Ecto neural progenitor cell (in vitro differentiated cells): ENCODE measurements at regions not wholly inside any gene's neighbourhood (a gene's known extent, or its start where the extent isn't known, plus 50 kb on each side); places are given as distances from the start of the nearest gene placed in this dataset.
"Not testable (repeated sequence)": the region's sequence is repeated elsewhere in the genome, so short reads cannot be mapped to it uniquely, and the experiment has no call there.

ENCODE experiments used
- DNase-seq: peaks from one replicate; pipeline ENCODE4 v3.0.0-alpha.2; 2018; ENCODE audit warnings: low spot score

DNA sequence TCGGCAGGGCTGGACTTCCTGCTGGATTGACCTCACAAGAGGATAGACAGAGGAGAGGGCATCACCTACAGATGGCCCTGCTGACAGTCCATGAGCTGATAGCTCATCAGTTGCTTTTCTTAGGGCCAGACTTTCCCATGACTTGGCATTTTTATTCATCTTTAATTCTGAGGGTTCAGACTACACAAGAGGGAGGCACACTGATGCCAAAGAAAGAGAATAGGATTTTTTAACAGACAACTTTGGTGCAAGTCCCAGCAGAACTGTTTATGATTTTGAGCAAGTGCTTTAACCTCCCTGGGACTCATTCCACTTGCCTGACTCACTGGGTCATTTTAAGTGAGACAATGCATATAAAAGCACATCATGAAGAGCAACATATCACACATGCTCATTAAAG is 299.2 kb downstream of the INSIG2 start:
- DNase-seq: no peak

DNA sequence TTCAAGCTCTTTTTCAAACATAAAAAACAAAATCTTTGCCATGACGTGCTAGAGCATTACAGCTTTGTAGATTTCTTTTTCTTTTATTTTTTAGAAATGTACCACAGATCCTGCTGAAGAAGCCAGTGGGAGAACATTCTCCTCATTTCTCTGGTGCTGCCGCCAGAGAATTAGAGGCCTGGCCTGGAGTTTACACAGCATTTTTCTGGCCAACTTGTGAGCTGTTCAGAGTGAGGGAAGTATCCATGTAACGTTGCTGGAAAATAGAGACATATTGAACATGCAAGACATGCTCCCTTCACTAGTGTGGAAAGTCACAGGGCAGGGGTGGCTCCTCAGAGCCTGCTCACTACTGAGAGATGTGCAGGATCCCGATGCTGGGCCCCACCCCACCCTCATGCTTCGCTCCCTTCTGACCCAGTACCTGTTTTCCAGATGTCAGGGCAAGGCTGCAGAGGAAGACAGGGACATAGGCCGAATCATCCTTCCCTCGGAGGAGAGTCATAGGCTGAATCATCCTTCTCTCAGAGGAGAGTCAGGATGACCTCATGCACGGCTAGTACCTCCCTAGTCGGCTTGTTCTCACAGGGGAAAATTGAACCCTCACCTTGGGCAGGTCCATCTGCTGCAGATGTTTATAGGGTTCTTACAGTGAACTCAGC is 298.5 kb downstream of the INSIG2 start:
- no peak for DNase-seq

GRCh38 chr2:118380915-118381653 is 292.8 kb downstream of the INSIG2 start:
- DNase-seq: no peak

DNA sequence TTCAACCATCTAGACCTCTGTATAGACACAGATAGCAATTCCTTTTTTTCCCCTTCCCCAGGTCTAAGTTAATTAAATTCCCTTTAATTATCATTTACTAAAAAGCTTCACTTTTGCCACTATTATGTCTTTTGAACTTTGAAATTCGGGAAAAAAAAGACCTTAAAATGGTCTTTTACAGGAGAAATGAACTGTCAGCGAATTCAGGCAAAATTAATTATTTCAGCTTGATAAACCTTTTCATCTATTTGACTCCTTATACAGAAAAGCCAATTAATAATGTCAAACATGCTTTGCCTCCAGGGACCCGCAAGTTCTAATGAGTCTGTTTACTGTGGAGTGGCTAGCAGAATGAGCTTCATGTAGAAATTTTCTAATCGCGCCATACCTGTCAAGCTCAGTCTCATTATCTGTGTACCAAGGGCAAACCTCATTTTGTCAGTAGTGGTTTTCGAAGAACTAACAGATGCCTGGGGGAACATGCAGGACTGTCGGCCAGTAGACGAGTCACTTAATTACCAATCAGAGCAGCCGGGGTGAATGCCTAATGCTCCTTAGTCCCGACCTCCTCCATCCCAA is 287.7 kb downstream of the INSIG2 start:
- DNase-seq: no peak

GRCh38 chr2:118374974-118375755 is 286.9 kb downstream of the INSIG2 start:
- DNase-seq: no peak

GRCh38 chr2:118372886-118373830 is 284.9 kb downstream of the INSIG2 start:
- DNase-seq: peak; percentile 66

GRCh38 chr2:118371515-118371914 is 283.2 kb downstream of the INSIG2 start:
- DNase-seq: peak; percentile 72

DNA sequence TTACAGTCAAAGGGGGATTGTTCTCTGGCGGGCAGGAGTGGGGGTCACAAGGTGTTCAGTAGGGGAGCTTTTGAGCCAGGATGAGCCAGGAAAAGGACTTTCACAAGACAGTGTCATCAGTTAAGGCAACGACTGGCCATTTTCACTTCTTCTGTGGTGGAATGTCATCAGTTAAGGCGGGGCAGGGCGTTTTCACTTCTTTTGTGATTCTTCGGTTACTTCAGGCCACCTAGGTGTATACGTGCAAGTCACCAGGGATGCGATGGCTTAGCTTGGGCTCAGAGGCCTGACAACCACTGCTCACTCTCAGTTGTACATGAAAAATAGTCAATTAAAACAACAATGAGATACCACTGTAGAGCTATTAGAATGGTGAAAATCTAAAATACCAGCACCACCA is 281.2 kb downstream of the INSIG2 start:
- DNase-seq: not testable (repeated sequence)

GRCh38 chr2:118363604-118364003 is 275.3 kb downstream of the INSIG2 start:
- no peak for DNase-seq

DNA sequence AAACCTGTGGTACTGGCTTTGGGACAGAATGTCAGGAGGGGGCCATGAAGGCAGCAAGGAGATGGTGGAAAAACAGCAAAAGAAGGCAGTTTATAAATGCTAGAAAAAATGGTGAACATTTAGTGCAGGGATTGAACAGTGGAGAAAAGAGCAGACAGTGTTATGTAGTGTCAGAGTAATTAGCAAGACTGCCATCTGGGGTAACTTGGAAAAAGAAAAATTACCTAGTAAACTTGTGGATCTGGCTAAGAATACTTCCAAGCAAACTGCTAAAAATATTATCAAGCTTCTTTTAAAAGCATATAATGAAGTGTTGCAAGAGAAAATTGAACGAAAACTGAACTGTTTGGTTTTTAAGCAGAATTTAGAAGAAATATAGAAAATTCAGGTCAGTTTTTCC is 267.8 kb downstream of the INSIG2 start:
- DNase-seq: no peak

DNA sequence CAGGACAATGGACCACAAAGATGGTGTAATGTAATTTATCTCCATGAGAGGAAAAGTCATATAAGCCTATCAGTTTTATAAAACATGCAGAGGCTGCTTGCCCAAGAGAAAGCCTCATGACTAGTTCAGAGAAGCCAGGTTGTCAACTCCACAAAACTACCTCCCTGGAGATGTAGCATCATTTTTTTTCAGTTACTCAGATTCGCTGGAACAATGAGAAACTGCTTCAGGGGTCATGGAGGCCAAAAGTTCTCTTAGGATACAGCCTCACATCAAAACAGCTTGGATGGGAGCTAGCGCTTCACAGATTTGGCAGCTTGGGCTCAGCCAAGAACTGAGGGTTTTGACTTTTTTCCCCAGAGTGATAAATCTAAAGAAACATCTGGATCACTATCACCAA is 263.5 kb downstream of the INSIG2 start:
- no peak for DNase-seq

- DNase-seq: no peak
Measured at GRCh38 chr2:118350621-118351020, 262.4 kb downstream of the INSIG2 start.

GRCh38 chr2:118349365-118349764 is 261.1 kb downstream of the INSIG2 start:
- no peak for DNase-seq

- DNase-seq: no peak
Measured at GRCh38 chr2:118348380-118349034, 260.2 kb downstream of the INSIG2 start.

GRCh38 chr2:118345465-118345864 is 257.2 kb downstream of the INSIG2 start:
- DNase-seq: no peak

DNA sequence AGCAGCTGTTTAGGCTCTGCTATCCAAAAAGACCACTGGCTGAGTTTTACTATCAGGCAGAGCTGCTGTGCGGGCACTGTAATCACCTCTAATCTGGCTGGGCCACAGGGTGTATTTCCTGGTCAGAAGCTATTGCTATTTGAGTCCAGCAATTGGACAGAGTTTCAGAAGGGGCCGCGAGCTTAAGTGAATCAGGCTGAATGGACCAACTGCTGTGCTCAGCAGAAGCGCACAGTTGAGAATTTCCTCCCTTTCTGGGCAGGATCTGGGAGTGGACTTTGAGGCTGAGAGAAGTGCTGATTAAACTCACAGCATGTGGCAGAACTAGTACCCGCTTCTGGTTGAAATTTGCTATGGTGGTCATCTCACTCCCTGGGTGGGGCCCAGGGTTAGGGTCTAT is 251.8 kb downstream of the INSIG2 start:
- DNase-seq: peak; percentile 60

- DNase-seq: no peak
Measured at GRCh38 chr2:118339386-118339785, 251.1 kb downstream of the INSIG2 start.

GRCh38 chr2:118333664-118334063 is 245.4 kb downstream of the INSIG2 start:
- DNase-seq: no peak

- DNase-seq: no peak
Measured at GRCh38 chr2:118325321-118325955, 237.2 kb downstream of the INSIG2 start.

GRCh38 chr2:118322406-118322805 is 234.1 kb downstream of the INSIG2 start:
- no peak for DNase-seq
